ENCODE measurements at regions not wholly inside any gene's neighbourhood (a gene's known extent, or its start where the extent isn't known, plus 50 kb on each side); places are given as distances from the start of the nearest gene placed in this dataset.
"Not testable (repeated sequence)": the region's sequence is repeated elsewhere in the genome, so short reads cannot be mapped to it uniquely, and the experiment has no call there.

- no peak for DNase-seq
Measured at GRCh38 chr6:2611092-2611491, 139.6 kb downstream of the MYLK4 start.

GRCh38 chr6:2608503-2608902, 142.2 kb downstream of the MYLK4 start:
- no peak for DNase-seq

GRCh38 chr6:2600363-2600762, 150.4 kb downstream of the MYLK4 start:
- DNase-seq: no peak

GRCh38 chr6:2599817-2600216, 150.9 kb downstream of the MYLK4 start:
- DNase-seq: no peak

GRCh38 chr6:2598867-2599266, 151.9 kb downstream of the MYLK4 start:
- no peak for DNase-seq

GRCh38 chr6:2597991-2598390, 152.7 kb downstream of the MYLK4 start:
- DNase-seq: no peak

- not testable (repeated sequence) for DNase-seq
Measured at GRCh38 chr6:2597457-2597856, 153.3 kb downstream of the MYLK4 start.

GRCh38 chr6:2596222-2596621, 154.5 kb downstream of the MYLK4 start:
- no peak for DNase-seq

GRCh38 chr6:2594868-2595267, 155.9 kb downstream of the MYLK4 start:
- DNase-seq: no peak

- DNase-seq: no peak
Measured at GRCh38 chr6:2593167-2593566, 157.6 kb downstream of the MYLK4 start.

GRCh38 chr6:2589171-2589661, 161.5 kb downstream of the MYLK4 start:
- no peak for DNase-seq

GRCh38 chr6:2583459-2583858, 167.3 kb downstream of the MYLK4 start:
- DNase-seq: no peak

- no peak for DNase-seq
Measured at GRCh38 chr6:2582268-2582667, 168.5 kb downstream of the MYLK4 start.

GRCh38 chr6:2581611-2582010, 169.1 kb downstream of the MYLK4 start:
- DNase-seq: no peak

GRCh38 chr6:2581011-2581410, 169.7 kb downstream of the MYLK4 start:
- no peak for DNase-seq

GRCh38 chr6:2579804-2580570, 170.7 kb downstream of the MYLK4 start:
- no peak for DNase-seq

GRCh38 chr6:2579241-2579761, 171.4 kb downstream of the MYLK4 start:
- DNase-seq: no peak

GRCh38 chr6:2578767-2579166, 172.0 kb downstream of the MYLK4 start:
- DNase-seq: no peak

GRCh38 chr6:2576499-2576898, 174.2 kb downstream of the MYLK4 start:
- DNase-seq: no peak

GRCh38 chr6:2575236-2575635, 175.5 kb downstream of the MYLK4 start:
- no peak for DNase-seq

GRCh38 chr6:2569420-2569819, 181.3 kb downstream of the MYLK4 start:
- DNase-seq: not testable (repeated sequence)

- no peak for DNase-seq
Measured at GRCh38 chr6:2566048-2566447, 184.7 kb downstream of the MYLK4 start.

- no peak for DNase-seq
Measured at GRCh38 chr6:2565499-2565898, 185.2 kb downstream of the MYLK4 start.

GRCh38 chr6:2563635-2564034, 187.1 kb downstream of the MYLK4 start:
- no peak for DNase-seq

Measured in muscle of arm (tissue), 1 donor.